ENCODE measurements at regions not wholly inside any gene's neighbourhood (a gene's known extent, or its start where the extent isn't known, plus 50 kb on each side); places are given as distances from the start of the nearest gene placed in this dataset.

- Mint-ChIP-seq H3K27ac (no peak overlapping the region), H3K36me3 (peaks cover 9% of the 10 kb centered on the region), H3K9me3 (peaks cover 3% of the 10 kb centered on the region in 2 donors), H3K4me3 (no peak overlapping the region), H3K4me1 (no peaks in the 10 kb centered on the region), H3K27me3 (ENCODE audit: low read depth in 2 of 2) (no peaks in the 10 kb centered on the region)
- Histone ChIP-seq H3K9me3 (ENCODE audit: control insufficient read depth, insufficient read depth, low read length) (peaks cover 3% of the 10 kb centered on the region), H3K4me1 (ENCODE audit: control insufficient read depth, insufficient read depth, low read length) (no peaks in the 10 kb centered on the region), H3K27ac (ENCODE audit: low read length) (no peak overlapping the region), H3K27me3 (ENCODE audit: control insufficient read depth, insufficient read depth, low read length) (no peaks in the 10 kb centered on the region), H3K4me3 (ENCODE audit: low read length) (no peak overlapping the region), H3K36me3 (ENCODE audit: control insufficient read depth, insufficient read depth, low read length) (no peaks in the 10 kb centered on the region)
- ATAC-seq (no peak), DNase-seq (no peak)
- no peak for TF ChIP-seq CTCF (IDR thresholded peaks at IDR 0.05)
- intact Hi-C loops (cut with micrococcal nuclease) = no loop called here
- 93% methylated on average over 3 of the region's 3 CpGs for WGBS (ENCODE audit: insufficient coverage)
These were observed 560.3 kb upstream of the ZNF608 start for GRCh38 chr5:125306741-125307140.

GRCh38 chr5:125310749-125311148 lies 564.3 kb upstream of the ZNF608 start:
- ATAC-seq = no peak
- Histone ChIP-seq H3K4me1 (ENCODE audit: control insufficient read depth, insufficient read depth, low read length) (no peaks in the 10 kb centered on the region), H3K4me3 (ENCODE audit: low read length) (no peak overlapping the region), H3K27ac (ENCODE audit: low read length) (no peak overlapping the region), H3K27me3 (ENCODE audit: control insufficient read depth, insufficient read depth, low read length) (no peaks in the 10 kb centered on the region), H3K9me3 (ENCODE audit: control insufficient read depth, insufficient read depth, low read length) (peaks cover 7% of the 10 kb centered on the region), H3K36me3 (ENCODE audit: control insufficient read depth, insufficient read depth, low read length) (no peaks in the 10 kb centered on the region)
- H3K4me3 Mint-ChIP-seq = no peak overlapping the region
- no peaks in the 10 kb centered on the region for H3K27me3 Mint-ChIP-seq (ENCODE audit: low read depth in 2 of 2)
- intact Hi-C loops (cut with micrococcal nuclease) = no loop called here
- H3K9me3 Mint-ChIP-seq = peaks cover 0 to 5% of the 10 kb centered on the region in 2 donors
- no peak for DNase-seq
- no peak for TF ChIP-seq CTCF (IDR thresholded peaks at IDR 0.05)
- peaks cover 9% of the 10 kb centered on the region for H3K36me3 Mint-ChIP-seq
- H3K27ac Mint-ChIP-seq = no peak overlapping the region
- no peaks in the 10 kb centered on the region for H3K4me1 Mint-ChIP-seq

- Mint-ChIP-seq H3K36me3 (peaks cover 9% of the 10 kb centered on the region), H3K4me1 (no peaks in the 10 kb centered on the region), H3K4me3 (no peak overlapping the region), H3K27me3 (ENCODE audit: low read depth in 2 of 2) (no peaks in the 10 kb centered on the region), H3K27ac (no peak overlapping the region), H3K9me3 (peaks cover 0 to 5% of the 10 kb centered on the region in 2 donors)
- H3K4me1 ChIP-seq (ENCODE audit: control insufficient read depth, insufficient read depth, low read length) = no peaks in the 10 kb centered on the region
- WGBS (ENCODE audit: insufficient coverage) = no CpG with 5 or more reads among the region's 1 CpG
- peaks cover 7% of the 10 kb centered on the region for H3K9me3 ChIP-seq (ENCODE audit: control insufficient read depth, insufficient read depth, low read length)
- H3K4me3 ChIP-seq (ENCODE audit: low read length) = no peak overlapping the region
- H3K27me3 ChIP-seq (ENCODE audit: control insufficient read depth, insufficient read depth, low read length) = no peaks in the 10 kb centered on the region
- H3K36me3 ChIP-seq (ENCODE audit: control insufficient read depth, insufficient read depth, low read length) = no peaks in the 10 kb centered on the region
- no peak overlapping the region for H3K27ac ChIP-seq (ENCODE audit: low read length)
- ATAC-seq = no peak
- TF ChIP-seq CTCF (IDR thresholded peaks at IDR 0.05) = no peak
- DNase-seq = no peak
- intact Hi-C loops (cut with micrococcal nuclease) = no loop called here
These were observed 565.3 kb upstream of the ZNF608 start for GRCh38 chr5:125311743-125312142.

GRCh38 chr5:125313555-125313954 lies 567.1 kb upstream of the ZNF608 start:
- no peak overlapping the region for H3K27ac Mint-ChIP-seq
- H3K36me3 Mint-ChIP-seq = no peaks in the 10 kb centered on the region
- Histone ChIP-seq H3K27ac (ENCODE audit: low read length) (no peak overlapping the region), H3K4me3 (ENCODE audit: low read length) (no peak overlapping the region), H3K36me3 (ENCODE audit: control insufficient read depth, insufficient read depth, low read length) (no peaks in the 10 kb centered on the region), H3K4me1 (ENCODE audit: control insufficient read depth, insufficient read depth, low read length) (no peaks in the 10 kb centered on the region), H3K9me3 (ENCODE audit: control insufficient read depth, insufficient read depth, low read length) (peaks cover 4% of the 10 kb centered on the region), H3K27me3 (ENCODE audit: control insufficient read depth, insufficient read depth, low read length) (no peaks in the 10 kb centered on the region)
- TF ChIP-seq CTCF (IDR thresholded peaks at IDR 0.05) = no peak
- intact Hi-C loops (cut with micrococcal nuclease) = no loop called here
- ATAC-seq (no peak), DNase-seq (no peak)
- no peaks in the 10 kb centered on the region for H3K4me1 Mint-ChIP-seq
- H3K27me3 Mint-ChIP-seq (ENCODE audit: low read depth in 2 of 2) = no peaks in the 10 kb centered on the region
- H3K9me3 Mint-ChIP-seq = peaks cover 0 to 2% of the 10 kb centered on the region in 2 donors
- WGBS (ENCODE audit: insufficient coverage) = 91% methylated on average over 4 of the region's 4 CpGs
- no peak overlapping the region for H3K4me3 Mint-ChIP-seq

Measured in natural killer cell (primary cell).